ENCODE measurements at regions not wholly inside any gene's neighbourhood (a gene's known extent, or its start where the extent isn't known, plus 50 kb on each side); places are given as distances from the start of the nearest gene placed in this dataset.

DNA sequence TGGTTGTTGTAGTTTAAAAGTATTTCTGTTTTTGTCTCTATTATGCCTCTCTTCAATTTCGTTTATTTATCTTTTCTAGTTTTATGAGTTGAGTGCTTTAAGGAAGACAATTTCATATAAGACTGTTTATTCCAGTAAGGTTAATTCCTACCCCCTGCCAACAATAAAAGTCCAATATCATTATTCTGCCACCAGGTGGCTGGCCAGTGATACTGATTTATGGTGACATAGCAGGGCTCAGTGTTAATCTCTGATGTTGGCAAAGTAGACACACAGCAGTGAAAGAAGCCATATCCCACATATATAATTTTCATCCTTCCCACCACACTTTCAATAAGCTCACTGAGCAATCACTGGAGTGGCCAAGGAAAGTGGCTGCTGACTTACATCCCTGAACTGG, 69.0 kb upstream of the BMP4 start (continued):
- TF ChIP-seq SUZ12 (IDR thresholded peaks at IDR 0.05; ENCODE audit: low read length) (no peak), CBX8 (IDR thresholded peaks at IDR 0.05; ENCODE audit: borderline replicate concordance, low read depth, low read length) (no peak), PHF8 (conservative IDR thresholded peaks at IDR 0.05; ENCODE audit: low read depth, low read length) (no peak), YY1 (IDR thresholded peaks at IDR 0.05; ENCODE audit: low read depth, low read length) (no peak), JUN (IDR thresholded peaks at IDR 0.05; ENCODE audit: low read depth, low read length) (no peak)
